ENCODE measurements at regions not wholly inside any gene's neighbourhood (a gene's known extent, or its start where the extent isn't known, plus 50 kb on each side); places are given as distances from the start of the nearest gene placed in this dataset.

DNA sequence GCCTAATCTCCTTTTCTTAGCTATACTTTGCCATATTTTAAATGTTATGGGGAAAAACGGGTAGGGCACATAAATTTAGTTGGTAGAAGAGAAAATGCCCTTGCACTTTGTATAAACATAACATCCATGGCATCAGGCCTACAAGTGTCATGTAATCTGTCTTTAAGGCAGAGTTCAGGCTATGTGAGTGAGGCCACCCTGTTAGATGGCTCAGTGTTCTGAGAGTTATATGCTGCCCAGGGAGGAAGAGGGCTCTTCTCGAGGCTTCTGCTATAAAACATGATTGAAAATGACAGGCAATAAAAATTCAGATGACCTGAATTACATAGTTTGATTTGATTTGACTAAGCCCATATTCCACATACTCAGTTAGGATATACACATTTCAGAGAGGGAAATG lies 553.6 kb upstream of the MAP3K7 start:
- H3K9me3 ChIP-seq: no peaks in the 10 kb centered on the region
- H3K36me3 ChIP-seq (ENCODE audit: low read depth): no peaks in the 10 kb centered on the region
- H3K4me1 ChIP-seq (ENCODE audit: low read depth): no peaks in the 10 kb centered on the region
- ATAC-seq (no peak), DNase-seq (no peak)
- intact Hi-C loops (cut with DNase I, micrococcal nuclease): no loop called here
- no peak overlapping the region for H3K4me3 ChIP-seq
- TF ChIP-seq, protein P1, sequence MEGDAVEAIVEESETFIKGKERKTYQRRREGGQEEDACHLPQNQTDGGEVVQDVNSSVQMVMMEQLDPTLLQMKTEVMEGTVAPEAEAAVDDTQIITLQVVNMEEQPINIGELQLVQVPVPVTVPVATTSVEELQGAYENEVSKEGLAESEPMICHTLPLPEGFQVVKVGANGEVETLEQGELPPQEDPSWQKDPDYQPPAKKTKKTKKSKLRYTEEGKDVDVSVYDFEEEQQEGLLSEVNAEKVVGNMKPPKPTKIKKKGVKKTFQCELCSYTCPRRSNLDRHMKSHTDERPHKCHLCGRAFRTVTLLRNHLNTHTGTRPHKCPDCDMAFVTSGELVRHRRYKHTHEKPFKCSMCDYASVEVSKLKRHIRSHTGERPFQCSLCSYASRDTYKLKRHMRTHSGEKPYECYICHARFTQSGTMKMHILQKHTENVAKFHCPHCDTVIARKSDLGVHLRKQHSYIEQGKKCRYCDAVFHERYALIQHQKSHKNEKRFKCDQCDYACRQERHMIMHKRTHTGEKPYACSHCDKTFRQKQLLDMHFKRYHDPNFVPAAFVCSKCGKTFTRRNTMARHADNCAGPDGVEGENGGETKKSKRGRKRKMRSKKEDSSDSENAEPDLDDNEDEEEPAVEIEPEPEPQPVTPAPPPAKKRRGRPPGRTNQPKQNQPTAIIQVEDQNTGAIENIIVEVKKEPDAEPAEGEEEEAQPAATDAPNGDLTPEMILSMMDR (IDR thresholded peaks at IDR 0.05): no peak

DNA sequence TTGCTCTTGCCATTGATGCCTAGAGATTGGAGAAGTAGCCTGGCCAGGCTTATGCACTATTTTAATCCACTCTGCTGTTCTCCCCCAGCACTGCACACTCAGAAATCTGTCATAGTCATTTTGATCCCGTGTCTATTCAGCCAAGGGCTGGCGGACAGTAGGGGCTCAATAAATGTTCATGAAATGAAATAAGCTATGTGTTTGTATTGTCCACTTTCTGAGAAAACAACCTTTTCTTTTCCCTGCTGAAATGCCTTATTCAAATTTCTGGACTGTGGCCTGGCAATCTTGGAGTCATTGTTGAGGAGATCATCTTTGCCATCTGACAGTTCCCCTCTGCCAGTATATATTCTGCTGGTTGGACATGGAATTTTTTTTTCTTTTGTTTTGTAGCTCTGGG lies 550.4 kb upstream of the MAP3K7 start:
- intact Hi-C loops (cut with DNase I, micrococcal nuclease): no loop called here
- H3K36me3 ChIP-seq (ENCODE audit: low read depth): no peaks in the 10 kb centered on the region
- H3K9me3 ChIP-seq: no peaks in the 10 kb centered on the region
- H3K4me1 ChIP-seq (ENCODE audit: low read depth): no peaks in the 10 kb centered on the region
- TF ChIP-seq, protein P1 (IDR thresholded peaks at IDR 0.05): no peak
- DNase-seq (no peak), ATAC-seq (no peak)
- no peak overlapping the region for H3K4me3 ChIP-seq

DNA sequence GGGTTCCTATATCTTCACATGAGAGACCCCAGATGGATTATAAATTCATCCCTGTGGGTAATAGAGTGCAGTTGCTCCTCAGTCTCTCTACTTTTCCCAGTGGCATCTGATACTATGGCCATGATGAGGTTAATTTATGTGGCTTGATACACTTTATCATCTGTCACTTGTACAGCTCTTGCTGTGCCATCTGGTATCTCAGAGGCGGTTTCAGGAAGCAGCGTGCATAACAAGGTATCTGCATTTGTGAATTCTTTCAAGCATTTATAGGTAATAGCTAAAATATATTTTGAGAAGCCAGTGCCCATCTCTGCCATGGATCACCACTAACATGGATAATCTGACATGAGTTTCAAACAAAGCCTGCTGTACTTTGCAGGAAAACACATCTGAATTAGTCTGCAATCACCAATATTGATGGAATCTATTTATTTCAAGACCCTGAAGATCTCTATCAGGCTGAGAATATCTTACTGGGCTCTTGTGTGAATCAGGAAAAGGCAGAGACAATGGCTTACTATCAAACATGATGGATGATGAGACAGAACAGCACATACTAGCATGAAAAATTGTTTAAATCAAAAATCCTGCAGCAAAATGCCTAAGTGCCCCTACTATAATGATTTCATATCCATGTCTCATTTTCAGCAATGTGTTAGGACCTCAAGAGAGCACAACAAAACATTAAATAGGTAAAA lies 548.7 kb upstream of the MAP3K7 start:
- no peaks in the 10 kb centered on the region for H3K36me3 ChIP-seq (ENCODE audit: low read depth)
- no peaks in the 10 kb centered on the region for H3K4me1 ChIP-seq (ENCODE audit: low read depth)
- intact Hi-C loops (cut with DNase I, micrococcal nuclease): no loop called here
- TF ChIP-seq, protein P1 (IDR thresholded peaks at IDR 0.05): no peak
- DNase-seq (no peak), ATAC-seq (no peak)
- no peaks in the 10 kb centered on the region for H3K9me3 ChIP-seq
- H3K4me3 ChIP-seq: no peak overlapping the region

DNA sequence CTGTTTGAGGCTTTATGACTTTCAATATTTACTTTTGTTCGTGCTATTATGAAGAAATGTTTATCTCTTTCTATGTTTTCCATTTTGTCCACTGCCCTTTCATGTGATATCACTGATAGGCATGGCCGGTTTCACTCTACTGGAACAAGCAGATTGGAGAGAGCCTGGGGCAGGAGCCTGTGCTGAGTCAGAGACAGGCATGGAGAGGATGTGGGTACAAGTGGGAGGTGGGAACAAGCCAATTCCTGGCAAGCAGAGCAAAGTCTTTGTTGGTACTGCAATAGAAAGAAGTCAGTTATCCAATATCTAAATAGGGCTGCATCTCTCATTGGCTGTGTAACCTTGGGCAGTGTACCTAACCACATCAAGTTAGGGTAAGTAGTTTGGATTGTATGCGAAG lies 545.6 kb upstream of the MAP3K7 start:
- intact Hi-C loops (cut with DNase I, micrococcal nuclease): no loop called here
- no peaks in the 10 kb centered on the region for H3K36me3 ChIP-seq (ENCODE audit: low read depth)
- H3K4me3 ChIP-seq: no peak overlapping the region
- TF ChIP-seq, protein P1 (IDR thresholded peaks at IDR 0.05): no peak
- H3K4me1 ChIP-seq (ENCODE audit: low read depth): no peaks in the 10 kb centered on the region
- no peak for ATAC-seq
- DNase-seq: no peak
- no peaks in the 10 kb centered on the region for H3K9me3 ChIP-seq

DNA sequence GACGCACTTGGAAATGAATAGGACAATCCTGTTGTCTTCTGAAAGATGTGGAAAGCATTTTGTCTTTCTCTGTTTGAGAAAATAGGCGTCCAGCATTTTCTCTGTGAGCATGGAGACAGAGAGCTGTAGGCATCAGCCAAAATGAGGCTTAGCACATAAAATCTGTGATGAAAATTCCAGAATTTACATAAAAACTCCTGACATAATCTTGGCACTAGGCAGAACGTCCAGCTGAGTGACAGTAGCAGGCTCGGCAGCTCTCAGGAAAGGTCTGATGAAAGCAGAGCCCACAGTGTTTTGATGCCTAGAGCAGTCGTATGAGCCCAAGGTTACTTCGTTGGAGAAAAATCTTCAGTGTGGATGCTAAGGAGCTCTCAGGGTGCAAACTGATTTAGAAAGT lies 543.3 kb upstream of the MAP3K7 start:
- TF ChIP-seq, protein P1 (IDR thresholded peaks at IDR 0.05): no peak
- DNase-seq: no peak
- no peaks in the 10 kb centered on the region for H3K4me1 ChIP-seq (ENCODE audit: low read depth)
- H3K4me3 ChIP-seq: no peak overlapping the region
- H3K36me3 ChIP-seq (ENCODE audit: low read depth): no peaks in the 10 kb centered on the region
- ATAC-seq: no peak
- intact Hi-C loops (cut with DNase I, micrococcal nuclease): no loop called here
- no peaks in the 10 kb centered on the region for H3K9me3 ChIP-seq

DNA sequence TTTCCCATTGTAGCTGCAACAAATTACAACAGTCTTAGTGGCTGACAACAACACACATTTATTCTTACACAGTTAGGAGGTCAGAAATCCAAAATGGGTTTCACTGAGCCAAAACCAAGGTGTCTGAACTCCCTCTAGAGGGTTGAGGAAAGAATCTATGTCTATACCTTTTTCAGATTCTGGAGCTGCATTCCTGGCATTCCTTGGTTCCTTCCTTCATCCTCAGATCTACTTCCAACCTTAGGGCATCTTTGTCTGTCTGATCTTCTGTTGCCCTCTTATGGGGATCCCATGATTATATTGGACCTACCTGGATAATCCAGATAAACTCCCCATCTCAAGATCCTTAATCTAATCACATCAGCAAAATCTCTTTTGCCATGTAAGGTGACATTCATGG lies 540.9 kb upstream of the MAP3K7 start:
- no peak for ATAC-seq
- Histone ChIP-seq H3K4me3 (no peak overlapping the region), H3K4me1 (ENCODE audit: low read depth) (no peaks in the 10 kb centered on the region), H3K9me3 (no peaks in the 10 kb centered on the region), H3K36me3 (ENCODE audit: low read depth) (no peaks in the 10 kb centered on the region)
- no peak for DNase-seq
- intact Hi-C loops (cut with DNase I, micrococcal nuclease): no loop called here
- TF ChIP-seq, protein P1 (IDR thresholded peaks at IDR 0.05): no peak
